ENCODE measurements at regions not wholly inside any gene's neighbourhood (a gene's known extent, or its start where the extent isn't known, plus 50 kb on each side); places are given as distances from the start of the nearest gene placed in this dataset.

DNA sequence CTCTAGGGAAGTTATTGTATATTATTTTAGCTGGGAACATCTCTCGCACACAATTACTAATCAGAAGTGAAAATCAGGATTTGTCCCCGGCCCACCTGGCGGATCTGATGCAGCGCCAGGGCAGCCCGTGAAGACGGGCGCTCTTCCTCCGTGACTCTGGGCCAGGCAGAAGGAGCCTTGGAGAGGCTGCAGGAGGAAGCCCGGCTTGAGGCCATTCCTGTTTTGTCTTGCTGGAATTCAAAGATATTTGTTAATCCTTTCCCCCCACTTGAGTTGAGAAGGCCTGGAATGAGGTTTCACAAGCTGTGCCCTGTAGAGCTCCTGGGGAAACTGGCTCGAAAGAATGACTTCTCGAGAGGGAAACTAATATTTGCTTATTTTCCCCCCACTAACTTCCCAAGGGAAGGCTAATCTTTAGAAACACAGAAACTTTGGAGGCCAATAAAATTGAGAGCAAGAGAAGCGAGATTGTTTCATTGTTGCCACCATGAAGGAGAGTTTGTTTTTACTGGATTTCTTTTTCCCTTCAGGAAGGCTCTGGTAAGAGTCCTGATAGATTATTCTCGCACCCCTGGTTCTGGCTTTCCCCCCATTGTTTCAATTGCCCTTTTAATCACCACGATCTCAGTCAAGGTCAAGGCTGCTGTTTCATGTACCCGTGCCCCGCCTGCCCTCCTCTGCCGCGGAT, 92.8 kb upstream of the SEPTIN5 start:
- POLR2A ChIA-PET = no interaction called here
- RAD21 ChIA-PET (ENCODE audit: low non-redundant PET in 1 of 2, low total read pairs in 2 of 2, uncharacterized antibody in 2 of 2, unreplicated experiment in 2 of 2) = no interaction called here
- intact Hi-C loops (cut with micrococcal nuclease) = no loop called here
- no peak for ATAC-seq
- 0 out of 2 replicates have a peak, but pooled peaks cover 3% of the 10 kb centered on the region for H3K27me3 ChIP-seq (ENCODE audit: insufficient read depth, low read length)
- H3K4me3 ChIP-seq (replicated peaks in 1 of 2; ENCODE audit: low read depth in 1 of 2, low read length in 2 of 2) = no peak overlapping the region
- BruUV-seq (replicated peaks) = no TSS peak
- no peak overlapping the region for H3K27ac ChIP-seq (ENCODE audit: low read depth, low read length)
- no peak overlapping the region for H3K9ac ChIP-seq (ENCODE audit: low read length)
- no peak for DNase-seq (ENCODE audit: low read depth, low spot score)
- no peaks in the 10 kb centered on the region for H3K36me3 ChIP-seq (ENCODE audit: control insufficient read depth in 1 of 2, insufficient read depth in 2 of 2, low read length in 2 of 2)
- no peaks in the 10 kb centered on the region for H3K9me2 ChIP-seq (ENCODE audit: insufficient read depth)
- H2AFZ ChIP-seq (ENCODE audit: low read depth, low read length, poor library complexity, severe bottlenecking) = no peak overlapping the region
- H3K4me2 ChIP-seq (ENCODE audit: low read length) = no peak overlapping the region
- CTCF ChIA-PET = no interaction called here
- H4K20me1 ChIP-seq (ENCODE audit: insufficient read depth) = no peaks in the 10 kb centered on the region
- no peaks in the 10 kb centered on the region for H3K79me2 ChIP-seq (ENCODE audit: insufficient read depth, low read length)
- H3K4me1 ChIP-seq (ENCODE audit: control insufficient read depth in 1 of 2, insufficient read depth in 2 of 2, low read length in 2 of 2) = no peaks in the 10 kb centered on the region
- H3K9me3 ChIP-seq (ENCODE audit: control insufficient read depth in 1 of 2, insufficient read depth in 1 of 2, low read depth in 1 of 2, low read length in 2 of 2) = no peaks in the 10 kb centered on the region
- TF ChIP-seq CEBPB (IDR thresholded peaks at IDR 0.05; ENCODE audit: low read depth) = no peak
- TF ChIP-seq POLR2A (IDR thresholded peaks at IDR 0.05; ENCODE audit: borderline replicate concordance, extremely low read depth, insufficient read depth, insufficient read length) = no peak
- TF ChIP-seq, protein P1, sequence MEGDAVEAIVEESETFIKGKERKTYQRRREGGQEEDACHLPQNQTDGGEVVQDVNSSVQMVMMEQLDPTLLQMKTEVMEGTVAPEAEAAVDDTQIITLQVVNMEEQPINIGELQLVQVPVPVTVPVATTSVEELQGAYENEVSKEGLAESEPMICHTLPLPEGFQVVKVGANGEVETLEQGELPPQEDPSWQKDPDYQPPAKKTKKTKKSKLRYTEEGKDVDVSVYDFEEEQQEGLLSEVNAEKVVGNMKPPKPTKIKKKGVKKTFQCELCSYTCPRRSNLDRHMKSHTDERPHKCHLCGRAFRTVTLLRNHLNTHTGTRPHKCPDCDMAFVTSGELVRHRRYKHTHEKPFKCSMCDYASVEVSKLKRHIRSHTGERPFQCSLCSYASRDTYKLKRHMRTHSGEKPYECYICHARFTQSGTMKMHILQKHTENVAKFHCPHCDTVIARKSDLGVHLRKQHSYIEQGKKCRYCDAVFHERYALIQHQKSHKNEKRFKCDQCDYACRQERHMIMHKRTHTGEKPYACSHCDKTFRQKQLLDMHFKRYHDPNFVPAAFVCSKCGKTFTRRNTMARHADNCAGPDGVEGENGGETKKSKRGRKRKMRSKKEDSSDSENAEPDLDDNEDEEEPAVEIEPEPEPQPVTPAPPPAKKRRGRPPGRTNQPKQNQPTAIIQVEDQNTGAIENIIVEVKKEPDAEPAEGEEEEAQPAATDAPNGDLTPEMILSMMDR (IDR thresholded peaks at IDR 0.05 in 2 of 3, conservative IDR thresholded peaks at IDR 0.05 in 1 of 3; ENCODE audit: borderline replicate concordance in 1 of 3, insufficient read depth in 1 of 3, low read depth in 2 of 3, low read length in 2 of 3) = no peak
- TF ChIP-seq, protein P2, sequence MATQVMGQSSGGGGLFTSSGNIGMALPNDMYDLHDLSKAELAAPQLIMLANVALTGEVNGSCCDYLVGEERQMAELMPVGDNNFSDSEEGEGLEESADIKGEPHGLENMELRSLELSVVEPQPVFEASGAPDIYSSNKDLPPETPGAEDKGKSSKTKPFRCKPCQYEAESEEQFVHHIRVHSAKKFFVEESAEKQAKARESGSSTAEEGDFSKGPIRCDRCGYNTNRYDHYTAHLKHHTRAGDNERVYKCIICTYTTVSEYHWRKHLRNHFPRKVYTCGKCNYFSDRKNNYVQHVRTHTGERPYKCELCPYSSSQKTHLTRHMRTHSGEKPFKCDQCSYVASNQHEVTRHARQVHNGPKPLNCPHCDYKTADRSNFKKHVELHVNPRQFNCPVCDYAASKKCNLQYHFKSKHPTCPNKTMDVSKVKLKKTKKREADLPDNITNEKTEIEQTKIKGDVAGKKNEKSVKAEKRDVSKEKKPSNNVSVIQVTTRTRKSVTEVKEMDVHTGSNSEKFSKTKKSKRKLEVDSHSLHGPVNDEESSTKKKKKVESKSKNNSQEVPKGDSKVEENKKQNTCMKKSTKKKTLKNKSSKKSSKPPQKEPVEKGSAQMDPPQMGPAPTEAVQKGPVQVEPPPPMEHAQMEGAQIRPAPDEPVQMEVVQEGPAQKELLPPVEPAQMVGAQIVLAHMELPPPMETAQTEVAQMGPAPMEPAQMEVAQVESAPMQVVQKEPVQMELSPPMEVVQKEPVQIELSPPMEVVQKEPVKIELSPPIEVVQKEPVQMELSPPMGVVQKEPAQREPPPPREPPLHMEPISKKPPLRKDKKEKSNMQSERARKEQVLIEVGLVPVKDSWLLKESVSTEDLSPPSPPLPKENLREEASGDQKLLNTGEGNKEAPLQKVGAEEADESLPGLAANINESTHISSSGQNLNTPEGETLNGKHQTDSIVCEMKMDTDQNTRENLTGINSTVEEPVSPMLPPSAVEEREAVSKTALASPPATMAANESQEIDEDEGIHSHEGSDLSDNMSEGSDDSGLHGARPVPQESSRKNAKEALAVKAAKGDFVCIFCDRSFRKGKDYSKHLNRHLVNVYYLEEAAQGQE (IDR thresholded peaks at IDR 0.05; ENCODE audit: low read depth) = no peak
- TF ChIP-seq, protein P3, sequence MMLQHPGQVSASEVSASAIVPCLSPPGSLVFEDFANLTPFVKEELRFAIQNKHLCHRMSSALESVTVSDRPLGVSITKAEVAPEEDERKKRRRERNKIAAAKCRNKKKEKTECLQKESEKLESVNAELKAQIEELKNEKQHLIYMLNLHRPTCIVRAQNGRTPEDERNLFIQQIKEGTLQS (IDR thresholded peaks at IDR 0.05) = no peak
